ENCODE measurements at regions not wholly inside any gene's neighbourhood (a gene's known extent, or its start where the extent isn't known, plus 50 kb on each side); places are given as distances from the start of the nearest gene placed in this dataset.

DNA sequence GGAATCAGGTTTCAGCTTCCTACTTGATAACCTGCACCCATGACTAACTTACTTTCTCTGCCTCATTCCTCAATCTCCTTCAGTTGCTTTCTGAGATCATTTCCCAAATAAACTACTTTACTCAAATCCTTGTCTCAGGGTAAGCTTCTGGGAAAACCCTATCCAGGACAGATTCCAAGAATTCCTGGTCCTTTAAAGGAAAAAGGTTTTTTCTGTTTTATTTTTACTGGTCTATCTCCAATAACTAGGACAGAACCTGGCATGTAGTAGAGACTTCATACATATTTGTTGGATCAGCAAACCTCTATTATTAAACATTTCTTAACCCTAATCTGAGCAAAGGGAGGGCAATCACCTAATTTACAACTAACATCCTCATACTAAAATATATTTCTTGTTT is 910.5 kb upstream of the CHORDC1 start:
- peak overlapping the region; percentile 70 to 77 for H3K27ac ChIP-seq
- H3K27me3 ChIP-seq: no peaks in the 10 kb centered on the region
- no peaks in the 10 kb centered on the region for H3K9me3 ChIP-seq
- H3K4me1 ChIP-seq: peaks cover 0 to 9% of the 10 kb centered on the region in 2 donors
- no peak for TF ChIP-seq CTCF (IDR thresholded peaks at IDR 0.05)
- intact Hi-C loops (cut with DNase I): no loop called here
- H3K4me3 ChIP-seq: peak overlapping the region in 1 of 2 donors; percentile 29
- DNase-seq (ENCODE audit: low spot score in 2 of 2): no peak
- H3K36me3 ChIP-seq: no peaks in the 10 kb centered on the region

- Histone ChIP-seq H3K4me1 (peaks cover 0 to 9% of the 10 kb centered on the region in 2 donors), H3K9me3 (no peaks in the 10 kb centered on the region), H3K36me3 (no peaks in the 10 kb centered on the region), H3K4me3 (no peak overlapping the region), H3K27ac (no peak overlapping the region), H3K27me3 (no peaks in the 10 kb centered on the region)
- DNase-seq (ENCODE audit: low spot score in 2 of 2): no peak
- intact Hi-C loops (cut with DNase I): loop anchor here (2.0 kb wide), 1 partner anchor 21 kb away; no protein-coding TSS in a partner anchor
- TF ChIP-seq CTCF (IDR thresholded peaks at IDR 0.05): no peak
These were observed 906.7 kb upstream of the CHORDC1 start for GRCh38 chr11:91129596-91129995.

GRCh38 chr11:91124363-91124762 is 901.5 kb upstream of the CHORDC1 start:
- TF ChIP-seq CTCF (IDR thresholded peaks at IDR 0.05): no peak
- intact Hi-C loops (cut with DNase I): no loop called here
- no peaks in the 10 kb centered on the region for H3K36me3 ChIP-seq
- no peak overlapping the region for H3K27ac ChIP-seq
- no peaks in the 10 kb centered on the region for H3K9me3 ChIP-seq
- no peaks in the 10 kb centered on the region for H3K4me1 ChIP-seq
- no peak overlapping the region for H3K4me3 ChIP-seq
- no peaks in the 10 kb centered on the region for H3K27me3 ChIP-seq
- no peak for DNase-seq (ENCODE audit: low spot score in 2 of 2)

- Histone ChIP-seq H3K4me3 (no peak overlapping the region), H3K27ac (no peak overlapping the region), H3K4me1 (no peaks in the 10 kb centered on the region), H3K27me3 (no peaks in the 10 kb centered on the region), H3K36me3 (no peaks in the 10 kb centered on the region), H3K9me3 (no peaks in the 10 kb centered on the region)
- no peak for DNase-seq (ENCODE audit: low spot score in 2 of 2)
- TF ChIP-seq CTCF (IDR thresholded peaks at IDR 0.05): no peak
- intact Hi-C loops (cut with DNase I): no loop called here
These were observed 892.3 kb upstream of the CHORDC1 start for GRCh38 chr11:91115116-91115515.

- Histone ChIP-seq H3K36me3 (no peaks in the 10 kb centered on the region), H3K9me3 (peaks cover 0 to 4% of the 10 kb centered on the region in 2 donors), H3K27me3 (no peaks in the 10 kb centered on the region), H3K4me1 (no peaks in the 10 kb centered on the region), H3K27ac (no peak overlapping the region), H3K4me3 (no peak overlapping the region)
- no peak for TF ChIP-seq CTCF (IDR thresholded peaks at IDR 0.05)
- intact Hi-C loops (cut with DNase I): no loop called here
- no peak for DNase-seq (ENCODE audit: low spot score in 2 of 2)
These were observed 881.4 kb upstream of the CHORDC1 start for GRCh38 chr11:91104237-91104636.

- Histone ChIP-seq H3K27me3 (no peaks in the 10 kb centered on the region), H3K36me3 (no peaks in the 10 kb centered on the region), H3K4me3 (no peak overlapping the region), H3K4me1 (no peaks in the 10 kb centered on the region), H3K9me3 (peaks cover 0 to 4% of the 10 kb centered on the region in 2 donors), H3K27ac (no peak overlapping the region)
- intact Hi-C loops (cut with DNase I): no loop called here
- DNase-seq (ENCODE audit: low spot score in 2 of 2): no peak
- no peak for TF ChIP-seq CTCF (IDR thresholded peaks at IDR 0.05)
These were observed 877.6 kb upstream of the CHORDC1 start for GRCh38 chr11:91100427-91100826.

Measured in ascending aorta (tissue), 2 donors.